Kidney glomerular epithelial cell (primary cell): ENCODE measurements at regions not wholly inside any gene's neighbourhood (a gene's known extent, or its start where the extent isn't known, plus 50 kb on each side); places are given as distances from the start of the nearest gene placed in this dataset.

Experiments
- DNase-seq: peaks from one replicate; lab custom pipeline; 2025; lab: John Stamatoyannopoulos, UW

DNA sequence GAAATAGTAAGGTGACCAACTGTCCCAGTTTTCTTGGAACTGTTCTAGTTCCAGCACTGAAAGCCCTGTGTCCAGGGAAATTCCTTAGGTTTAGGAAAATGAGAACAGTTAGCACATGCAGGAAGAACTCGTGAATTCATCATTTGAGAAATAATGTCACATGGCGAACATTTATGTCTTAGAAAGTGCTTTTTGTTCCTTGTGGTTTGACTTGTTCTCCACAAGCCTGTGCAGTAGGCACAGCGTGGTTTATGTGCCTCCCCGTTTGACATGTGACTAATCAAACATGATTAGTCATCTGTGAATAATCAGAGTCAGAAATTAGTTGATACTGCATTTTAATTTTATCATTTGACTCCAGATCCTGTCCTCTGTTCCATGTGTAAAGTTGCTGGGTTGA is 556.0 kb upstream of the CPEB2 start:
- DNase-seq: no peak

DNA sequence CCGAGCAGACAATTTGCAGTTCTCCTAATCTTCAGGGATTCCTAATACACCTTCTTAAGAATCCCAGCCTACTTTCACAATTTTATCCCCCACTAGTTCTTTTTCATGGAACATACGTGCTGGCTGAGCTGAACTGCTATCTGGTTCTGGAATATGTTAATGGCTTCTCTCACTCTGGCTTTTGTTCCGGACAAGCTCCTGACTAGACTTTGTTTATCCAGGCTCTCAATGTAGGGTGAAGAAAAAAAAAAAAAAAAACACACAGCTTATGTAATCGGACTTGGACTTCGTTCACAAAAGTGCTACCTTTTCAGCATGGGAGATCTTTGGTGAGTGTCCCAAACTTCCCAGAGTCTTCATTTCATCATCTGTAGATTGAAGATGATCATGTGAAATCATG is 555.4 kb upstream of the CPEB2 start:
- no peak for DNase-seq

DNA sequence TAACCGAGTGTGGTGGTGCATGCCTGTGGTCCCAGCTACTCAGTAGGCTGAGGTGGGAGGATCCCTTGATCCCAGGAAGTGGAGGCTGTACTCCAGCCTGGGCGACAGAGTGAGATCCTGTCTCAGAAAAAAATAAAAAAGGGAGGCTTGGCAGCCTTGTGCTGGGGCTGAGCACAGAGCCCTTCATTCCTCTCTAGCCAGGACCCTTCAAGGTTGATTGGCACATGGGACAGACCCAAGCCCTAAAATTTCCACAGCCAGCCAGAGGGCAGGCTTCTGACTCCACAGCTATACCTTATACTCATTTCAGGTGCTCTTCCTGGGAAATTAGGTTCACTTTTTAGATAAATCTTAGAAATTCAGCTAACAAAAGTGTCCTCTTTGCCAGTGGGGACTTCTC is 553.0 kb upstream of the CPEB2 start:
- no peak for DNase-seq

DNA sequence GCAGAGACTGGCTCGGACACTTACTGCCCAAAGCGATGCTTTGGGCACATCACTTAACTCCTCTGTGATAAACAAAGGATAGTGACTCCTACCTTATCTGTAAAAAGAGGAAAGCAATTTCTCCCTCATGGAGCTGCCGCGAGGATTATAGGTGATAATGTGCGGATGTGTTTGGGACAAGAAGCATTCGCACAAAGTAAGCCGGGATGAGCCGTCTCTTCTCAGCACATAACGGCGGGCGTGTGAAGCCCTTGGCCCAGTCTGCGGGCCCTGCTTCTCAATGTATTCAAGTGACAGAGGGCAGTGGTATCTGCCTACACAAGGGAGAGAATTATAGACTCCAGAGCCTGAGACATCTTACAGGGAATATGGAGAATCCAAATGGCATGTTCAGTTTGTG is 550.3 kb upstream of the CPEB2 start:
- DNase-seq: no peak

DNA sequence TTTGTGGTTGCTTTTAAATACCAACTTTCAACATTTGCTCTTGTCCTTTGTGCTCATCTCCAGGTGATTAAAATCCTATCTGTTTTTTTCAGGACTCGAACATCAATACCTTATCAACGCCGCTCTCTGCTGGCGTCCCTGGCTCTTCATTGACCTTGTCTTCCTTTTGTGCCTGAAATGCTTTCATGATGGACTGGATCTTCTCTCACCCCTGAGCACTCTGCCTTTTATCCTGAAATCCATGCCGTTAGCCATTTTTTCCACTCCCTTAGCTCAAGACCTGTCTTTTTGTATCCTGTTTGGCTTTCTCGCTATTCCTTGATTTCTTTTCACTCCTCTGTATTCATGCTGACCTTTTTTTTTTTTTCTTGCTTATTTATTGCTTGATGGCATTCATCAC is 549.5 kb upstream of the CPEB2 start:
- no peak for DNase-seq

DNA sequence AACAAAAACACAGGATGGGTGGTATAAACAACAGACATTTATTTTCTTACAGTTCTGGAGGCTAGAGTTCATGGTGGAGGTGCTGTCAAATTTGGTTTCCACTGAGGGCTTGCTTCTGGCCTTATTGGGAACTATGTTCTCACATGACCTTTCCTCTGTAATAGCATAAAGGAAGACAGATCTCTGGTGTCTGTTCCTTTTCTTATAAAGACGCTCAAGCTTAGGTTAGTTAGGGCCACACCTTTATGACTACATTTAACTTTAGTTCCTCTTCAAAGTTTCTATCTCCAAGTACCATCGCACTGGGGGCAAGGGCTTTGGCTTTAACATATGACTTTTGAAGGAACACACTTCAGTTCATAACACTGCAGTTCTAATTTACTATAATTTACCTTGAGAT is 543.8 kb upstream of the CPEB2 start:
- DNase-seq: no peak

DNA sequence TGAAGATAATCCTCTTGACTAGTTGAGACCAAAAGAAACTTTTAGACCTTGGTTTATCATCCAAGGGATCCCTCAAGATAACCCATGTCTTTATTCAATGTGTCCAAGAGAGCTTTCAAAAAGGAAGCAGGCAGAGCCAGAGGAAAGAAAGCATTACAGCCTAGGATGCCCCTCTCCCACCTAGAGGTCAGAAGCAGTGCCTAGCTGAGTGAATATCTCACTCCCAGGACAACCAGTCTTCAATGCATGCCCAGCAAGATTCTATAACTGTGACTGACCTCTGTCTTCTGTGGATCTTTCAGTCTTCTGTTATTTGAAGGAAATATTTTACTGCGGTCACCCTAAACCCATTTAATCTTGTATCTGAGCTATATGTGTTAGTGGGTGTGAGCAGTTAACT is 537.2 kb upstream of the CPEB2 start:
- DNase-seq: no peak

DNA sequence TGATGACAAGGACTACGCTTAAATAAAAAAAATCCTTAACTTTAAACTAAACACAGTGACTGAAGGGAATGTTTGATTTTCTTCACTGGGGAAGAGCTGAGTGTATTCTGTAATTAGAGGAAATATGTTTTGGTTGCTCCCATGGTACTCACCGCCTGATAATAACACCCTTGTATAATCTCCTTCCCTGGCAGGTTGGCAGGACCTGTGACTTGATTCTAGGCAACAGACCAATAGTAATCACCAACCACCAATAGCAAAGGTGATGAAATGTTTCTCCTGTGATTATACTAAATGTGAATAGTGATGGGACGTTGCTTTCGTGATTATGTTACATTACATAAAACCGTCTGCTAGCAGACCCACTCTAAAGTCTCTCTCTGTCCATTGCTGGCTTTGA is 536.8 kb upstream of the CPEB2 start:
- DNase-seq: no peak

DNA sequence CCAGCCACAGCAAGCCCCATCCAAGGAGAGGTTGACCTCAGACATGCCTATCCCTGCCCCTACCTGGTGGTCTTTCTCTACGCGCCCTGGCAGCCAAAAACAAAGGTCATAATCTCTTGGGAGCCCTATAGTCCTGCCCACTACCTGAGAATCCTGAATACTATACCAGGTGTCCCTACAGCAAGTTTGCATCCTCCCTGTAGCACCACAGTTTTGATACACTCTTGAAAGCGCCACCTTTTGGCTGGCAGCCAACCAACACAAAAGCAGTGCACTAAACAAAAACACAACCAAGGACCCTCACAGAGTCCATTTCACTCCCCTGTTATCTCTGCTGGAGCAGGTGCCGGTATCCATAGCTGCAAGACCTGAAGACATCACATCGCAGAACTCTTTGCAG is 523.8 kb upstream of the CPEB2 start:
- DNase-seq: no peak

DNA sequence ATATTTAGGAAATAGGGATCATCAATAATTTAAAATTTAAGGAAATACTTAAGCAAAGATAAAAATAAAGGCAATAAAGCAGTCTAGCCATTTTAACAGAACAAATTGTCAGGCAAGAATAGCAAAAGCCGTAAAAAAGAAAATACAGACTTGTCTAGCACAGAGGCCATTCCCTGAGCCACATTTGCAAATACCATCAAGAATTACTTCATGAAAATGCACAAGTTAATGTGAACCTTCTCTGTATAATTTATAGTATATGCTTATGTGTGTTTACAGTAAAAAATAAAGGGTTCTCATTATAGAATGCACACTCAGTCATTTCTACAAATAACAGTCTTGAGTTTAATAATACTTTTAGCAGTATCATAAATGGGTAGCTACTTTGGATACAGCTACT is 505.9 kb upstream of the CPEB2 start:
- no peak for DNase-seq

DNA sequence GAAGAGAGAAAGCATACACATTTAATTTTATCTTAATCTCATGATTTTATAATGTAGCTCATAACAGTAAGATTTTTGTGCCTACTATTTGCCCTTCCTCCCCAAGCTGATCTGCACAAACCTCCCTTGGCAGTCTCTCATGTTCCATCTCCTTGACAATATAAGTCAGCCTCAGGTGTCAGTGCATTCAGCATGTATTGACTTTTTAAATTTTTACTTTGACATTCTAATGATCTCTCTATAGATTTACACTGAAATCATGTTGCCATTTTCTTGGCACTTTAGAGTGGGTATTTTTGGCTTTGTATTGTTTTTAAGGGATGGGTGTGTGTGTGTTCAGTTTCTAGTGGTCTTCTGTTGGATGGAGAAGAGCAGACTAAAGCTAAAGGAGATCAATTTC is 505.3 kb upstream of the CPEB2 start:
- no peak for DNase-seq

DNA sequence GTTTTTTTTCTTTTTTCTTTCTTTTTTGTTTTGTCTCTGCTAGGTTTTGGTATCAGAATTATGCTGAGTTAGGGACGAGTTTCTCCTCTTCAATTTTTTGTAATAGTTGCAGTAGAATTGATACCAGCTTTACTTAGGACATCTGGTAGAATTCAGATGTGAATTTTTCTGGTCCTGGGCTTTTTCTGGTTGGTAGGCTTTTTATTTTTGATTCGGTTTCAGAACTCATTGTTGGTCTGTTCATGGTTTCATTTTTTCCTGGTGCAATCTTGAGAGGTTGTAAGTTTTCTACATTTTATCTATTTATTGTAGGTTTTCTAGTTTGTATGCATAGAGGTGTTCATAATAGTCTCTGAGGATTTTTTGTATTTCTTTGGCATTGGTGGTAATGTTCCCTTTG is 498.1 kb upstream of the CPEB2 start:
- DNase-seq: no peak

DNA sequence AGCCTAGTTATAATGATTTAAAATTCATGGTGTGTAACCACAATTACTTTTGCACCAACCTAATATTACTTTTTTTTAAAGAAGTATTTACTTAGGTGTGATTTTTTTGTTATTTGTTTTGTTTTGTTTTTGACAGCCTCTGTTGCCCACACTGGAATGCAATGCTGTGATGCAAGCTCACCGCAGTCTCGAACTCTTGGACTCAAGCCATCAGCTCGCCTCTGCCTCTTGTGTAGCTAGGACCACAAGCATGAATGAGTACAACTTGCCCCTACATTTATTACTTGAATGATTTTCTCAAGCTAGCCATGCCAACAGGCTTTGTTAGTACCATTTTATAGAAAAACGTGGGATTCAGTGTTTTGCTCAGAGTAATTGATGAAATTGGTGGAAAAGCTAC is 488.8 kb upstream of the CPEB2 start:
- DNase-seq: no peak

DNA sequence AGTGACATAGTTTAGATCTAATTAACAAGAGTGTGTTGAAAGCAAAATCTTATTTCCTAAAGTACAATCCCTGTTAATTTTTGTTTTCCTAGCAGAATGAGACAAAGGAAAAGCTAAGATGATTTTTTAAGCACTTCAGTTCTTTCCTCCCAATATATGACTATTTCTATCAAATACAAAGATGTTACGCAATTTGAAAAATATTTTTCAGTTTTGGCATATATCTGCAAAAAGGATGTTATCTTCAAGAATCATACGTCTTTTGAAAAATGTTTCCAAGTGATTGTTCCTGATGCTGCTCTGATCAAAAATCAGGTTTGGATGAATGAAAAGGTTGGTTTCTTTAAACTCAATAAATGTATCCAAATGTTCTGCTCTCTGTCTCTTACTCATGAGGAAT is 486.7 kb upstream of the CPEB2 start:
- no peak for DNase-seq

DNA sequence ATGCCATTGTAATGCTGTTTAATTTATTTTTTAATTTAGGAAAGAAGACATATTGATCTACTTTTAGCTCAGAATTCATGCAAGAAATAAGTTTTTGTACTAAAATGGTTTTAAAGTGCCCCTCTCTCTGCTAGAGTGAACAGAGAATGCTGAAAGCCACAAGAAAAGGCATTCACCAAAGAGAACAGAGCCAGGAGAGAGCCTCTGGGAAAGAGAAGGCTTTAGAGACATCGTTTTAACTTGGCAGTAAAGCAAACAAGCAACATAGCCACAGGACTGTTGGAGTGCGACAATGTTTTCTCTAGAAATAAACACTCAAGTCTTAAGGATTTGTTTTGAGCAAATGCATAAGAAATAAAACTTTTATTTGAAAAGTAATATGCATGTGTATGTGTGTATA is 484.1 kb upstream of the CPEB2 start:
- DNase-seq: no peak

DNA sequence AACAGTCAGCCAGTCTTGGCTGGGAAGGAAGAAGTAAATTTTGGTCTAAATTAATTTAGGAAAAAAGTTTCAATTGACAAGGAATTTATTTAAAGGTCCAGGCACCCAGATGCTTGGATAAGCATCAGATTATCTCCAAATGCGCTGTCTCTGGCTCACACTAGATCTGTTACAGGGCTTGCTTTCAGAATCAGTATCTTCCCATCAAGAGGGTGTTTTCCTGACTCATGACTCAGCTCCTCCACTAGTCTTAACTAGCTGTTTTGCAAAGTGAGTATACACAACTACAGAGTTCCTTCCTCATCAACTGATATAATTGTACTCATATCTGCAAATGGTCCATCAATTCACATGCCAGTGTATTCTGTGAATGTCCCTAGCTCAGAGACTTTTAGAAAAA is 482.1 kb upstream of the CPEB2 start:
- no peak for DNase-seq

DNA sequence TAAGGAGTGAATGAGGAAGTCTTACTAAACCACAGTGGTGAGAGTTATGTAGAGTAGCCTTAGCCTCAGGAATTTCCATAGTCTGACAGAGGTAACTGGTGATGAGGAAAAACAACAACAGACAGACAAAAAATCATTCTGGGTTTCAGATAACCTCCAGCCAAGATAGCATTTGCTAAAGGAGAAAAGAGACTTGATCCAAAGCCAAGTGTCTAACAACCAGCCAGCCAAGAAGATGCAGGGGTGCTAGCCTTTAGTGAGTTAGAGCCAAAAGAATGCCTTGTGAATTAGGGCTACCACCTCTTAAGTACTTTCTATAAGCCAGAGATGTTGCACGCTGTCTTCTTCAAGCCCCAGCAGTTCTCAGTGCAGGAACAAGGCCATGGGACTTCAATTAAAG is 478.0 kb upstream of the CPEB2 start:
- DNase-seq: peak; percentile 31

DNA sequence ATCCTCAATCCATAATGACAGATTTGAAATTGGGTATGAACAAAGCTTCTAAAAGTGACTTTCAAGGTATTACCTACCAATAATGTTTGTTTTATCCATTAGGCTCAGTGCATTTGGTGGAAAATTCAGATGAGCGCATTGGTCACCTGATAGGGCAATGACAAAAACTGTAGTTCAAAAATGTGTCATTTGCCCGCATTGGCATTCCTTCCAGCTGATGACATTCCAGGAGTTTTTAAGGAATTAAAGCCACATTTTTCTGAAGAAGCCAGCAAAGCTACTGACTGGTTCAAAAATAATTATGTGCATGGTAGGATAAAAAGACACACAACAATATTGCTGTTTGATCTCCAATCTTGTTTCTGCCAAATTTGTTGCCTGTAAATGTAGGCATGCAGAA is 473.4 kb upstream of the CPEB2 start:
- no peak for DNase-seq

DNA sequence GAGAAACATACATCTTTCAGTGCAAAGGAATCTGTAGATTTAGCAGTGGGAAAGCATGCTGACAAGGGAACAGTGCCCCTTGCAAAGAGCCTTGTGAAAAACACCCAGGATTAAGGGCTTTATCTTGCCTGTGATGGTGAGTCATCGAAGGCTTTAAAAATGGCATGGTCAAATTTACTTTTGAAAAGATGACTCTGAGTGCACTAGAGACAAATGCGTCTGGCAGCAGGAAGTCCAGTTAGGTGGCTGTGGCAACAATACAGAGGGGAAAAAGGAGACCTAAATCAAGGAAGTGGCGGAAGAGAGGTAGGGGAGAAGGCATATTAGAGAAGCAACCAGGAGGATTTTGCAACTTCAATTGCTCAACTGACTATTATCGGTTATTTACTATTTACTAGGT is 472.6 kb upstream of the CPEB2 start:
- DNase-seq: no peak

DNA sequence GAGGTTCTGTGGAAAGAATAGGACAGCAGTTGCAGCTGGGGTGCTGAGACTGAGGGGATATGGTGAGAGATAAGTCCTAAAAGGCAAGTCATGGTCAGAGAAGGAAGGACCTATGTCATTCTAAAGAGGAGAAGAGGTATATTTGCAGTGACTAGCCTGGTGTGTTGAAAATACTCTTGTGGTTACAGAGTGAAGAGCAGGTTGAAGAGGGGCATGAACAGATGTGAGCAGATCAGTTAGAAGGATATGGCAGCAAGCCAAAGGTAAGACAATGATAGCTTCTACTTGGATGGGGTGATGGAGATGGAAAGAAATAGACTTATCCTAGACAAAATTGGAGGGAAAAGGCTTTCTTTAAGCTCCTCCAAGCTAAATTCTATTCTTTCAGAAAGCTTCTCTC is 469.8 kb upstream of the CPEB2 start:
- no peak for DNase-seq

DNA sequence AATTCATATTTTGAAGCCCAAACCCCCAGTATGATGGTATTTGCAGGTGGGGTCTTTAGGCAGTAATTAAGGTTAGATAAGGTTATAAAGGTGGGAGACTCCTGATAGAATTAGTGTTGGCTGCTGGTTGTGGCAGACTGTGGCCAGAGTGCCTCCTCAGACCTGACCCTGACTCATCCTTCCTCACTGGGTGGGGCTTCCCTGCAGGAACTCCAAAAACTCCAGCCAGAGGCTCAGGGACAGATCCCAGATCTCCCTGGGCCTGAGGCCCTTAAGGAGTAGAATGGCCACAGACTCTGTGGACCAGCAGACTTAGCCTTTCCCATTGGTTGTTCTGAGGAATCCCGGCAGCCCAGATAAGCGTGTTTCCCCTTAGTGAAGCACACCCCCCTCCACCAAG is 463.0 kb upstream of the CPEB2 start:
- no peak for DNase-seq

DNA sequence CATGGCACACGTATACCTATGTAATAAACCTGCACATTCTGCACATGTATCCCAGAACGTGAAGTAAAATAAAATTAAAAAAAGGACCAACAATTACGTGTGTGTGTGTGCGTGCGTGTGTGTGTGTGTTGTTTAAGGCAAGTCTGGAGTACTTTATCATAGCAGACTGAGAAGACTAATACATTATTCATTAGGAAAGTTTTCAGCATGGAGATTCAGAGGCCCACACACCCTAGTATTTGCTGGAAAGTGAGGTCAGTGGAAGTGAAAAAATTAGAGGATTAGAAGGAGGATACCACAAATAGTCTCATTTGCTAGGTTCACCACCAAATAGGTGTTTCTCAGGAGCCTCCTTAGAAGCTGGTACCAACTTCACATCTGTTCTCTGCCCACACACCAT is 457.1 kb upstream of the CPEB2 start:
- DNase-seq: no peak

DNA sequence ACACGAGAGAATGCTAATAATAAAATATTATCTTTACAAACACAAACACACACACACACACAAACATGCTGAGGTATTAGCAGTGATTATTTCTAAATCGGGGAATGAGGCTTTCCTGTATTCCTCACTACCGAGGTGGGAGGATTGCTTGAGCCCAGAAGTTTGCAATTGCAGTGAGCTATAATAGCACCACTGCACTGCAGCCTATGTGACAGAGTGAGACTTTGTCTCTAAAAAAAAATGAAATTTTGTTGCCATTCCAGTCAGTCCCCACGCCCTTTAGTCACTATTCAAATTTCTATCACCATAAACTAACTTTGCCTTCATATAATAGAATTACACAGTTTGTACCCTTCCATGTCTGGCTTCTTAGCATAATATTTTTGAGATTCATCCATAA is 456.5 kb upstream of the CPEB2 start:
- no peak for DNase-seq

DNA sequence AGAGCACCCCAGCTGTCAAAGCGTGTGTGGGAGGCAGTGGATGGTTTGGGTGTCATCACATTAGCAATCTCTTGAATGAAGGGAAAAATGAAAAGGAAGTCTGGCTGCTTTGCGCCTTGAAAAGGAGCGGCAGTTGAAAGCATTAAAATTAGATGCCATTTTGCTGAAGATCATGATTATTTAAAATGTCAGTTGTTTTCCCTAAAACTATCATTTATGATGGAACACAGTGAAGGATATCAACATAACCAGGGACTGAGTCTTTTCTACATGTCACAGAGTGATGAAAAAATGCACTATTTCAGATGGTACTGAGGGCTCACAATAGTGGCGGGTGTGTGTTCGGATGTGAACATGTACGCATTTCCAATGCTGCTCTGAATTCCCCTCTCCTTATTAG is 450.2 kb upstream of the CPEB2 start:
- no peak for DNase-seq

DNA sequence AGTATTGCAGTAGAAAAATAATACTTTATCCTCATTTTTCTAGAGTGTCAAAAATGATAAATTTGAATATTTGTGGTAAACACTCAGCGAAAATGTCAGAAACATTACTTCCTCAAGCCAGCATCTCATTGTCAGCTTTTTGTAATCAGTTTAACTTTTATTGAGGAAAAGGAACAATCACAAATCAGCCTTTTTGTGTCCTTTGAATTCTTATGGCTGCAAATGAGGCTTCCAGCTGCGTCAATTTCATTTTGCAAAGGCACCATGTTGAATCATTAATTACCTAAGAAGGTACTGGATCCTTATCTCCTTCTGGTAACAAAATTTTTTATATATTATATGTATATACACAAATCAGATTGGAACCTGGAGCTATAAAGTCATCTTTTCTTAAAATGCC is 442.6 kb upstream of the CPEB2 start:
- no peak for DNase-seq

DNA sequence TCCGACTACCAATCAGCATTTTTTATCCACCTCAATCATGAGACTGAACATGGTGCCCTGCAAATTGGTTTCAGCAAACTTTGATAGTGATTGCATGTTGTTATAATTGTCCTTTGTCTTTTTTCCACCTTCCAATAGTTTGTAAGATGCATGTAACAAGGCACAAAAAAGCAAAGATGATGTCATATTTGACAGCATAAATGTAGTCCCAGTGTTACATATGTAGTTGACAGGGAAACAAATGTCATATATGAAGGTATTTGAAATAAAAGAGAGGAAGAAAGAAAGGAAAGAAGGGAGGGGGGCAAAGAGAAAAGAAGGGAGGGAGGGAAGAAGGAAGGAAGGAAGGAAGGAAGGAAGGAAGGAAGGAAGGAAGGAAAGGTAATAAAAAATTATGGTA is 441.7 kb upstream of the CPEB2 start:
- no peak for DNase-seq
